ENCODE measurements at regions not wholly inside any gene's neighbourhood (a gene's known extent, or its start where the extent isn't known, plus 50 kb on each side); places are given as distances from the start of the nearest gene placed in this dataset.

DNA sequence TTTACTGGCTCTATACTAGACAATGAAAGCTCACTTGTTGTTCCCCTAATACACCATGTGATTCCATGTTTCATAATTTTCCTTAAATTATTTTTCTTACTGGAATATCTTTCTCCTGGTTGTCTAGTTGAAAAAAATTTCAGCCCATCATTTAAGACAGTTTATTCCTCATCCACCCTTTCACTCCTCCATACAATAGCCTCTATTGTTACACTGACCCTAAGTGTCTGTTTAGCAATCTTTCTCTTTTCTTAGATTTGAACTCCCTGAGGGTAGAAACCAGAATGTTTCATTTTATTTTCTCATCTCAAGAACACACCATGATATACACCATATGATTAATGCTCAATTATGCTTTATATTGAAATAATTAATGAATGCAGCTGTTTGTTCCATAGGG lies 413.4 kb upstream of the ITGA1 start:
- no peaks in the 10 kb centered on the region for H3K4me1 Mint-ChIP-seq (ENCODE audit: low read depth)
- TF ChIP-seq, protein P1, sequence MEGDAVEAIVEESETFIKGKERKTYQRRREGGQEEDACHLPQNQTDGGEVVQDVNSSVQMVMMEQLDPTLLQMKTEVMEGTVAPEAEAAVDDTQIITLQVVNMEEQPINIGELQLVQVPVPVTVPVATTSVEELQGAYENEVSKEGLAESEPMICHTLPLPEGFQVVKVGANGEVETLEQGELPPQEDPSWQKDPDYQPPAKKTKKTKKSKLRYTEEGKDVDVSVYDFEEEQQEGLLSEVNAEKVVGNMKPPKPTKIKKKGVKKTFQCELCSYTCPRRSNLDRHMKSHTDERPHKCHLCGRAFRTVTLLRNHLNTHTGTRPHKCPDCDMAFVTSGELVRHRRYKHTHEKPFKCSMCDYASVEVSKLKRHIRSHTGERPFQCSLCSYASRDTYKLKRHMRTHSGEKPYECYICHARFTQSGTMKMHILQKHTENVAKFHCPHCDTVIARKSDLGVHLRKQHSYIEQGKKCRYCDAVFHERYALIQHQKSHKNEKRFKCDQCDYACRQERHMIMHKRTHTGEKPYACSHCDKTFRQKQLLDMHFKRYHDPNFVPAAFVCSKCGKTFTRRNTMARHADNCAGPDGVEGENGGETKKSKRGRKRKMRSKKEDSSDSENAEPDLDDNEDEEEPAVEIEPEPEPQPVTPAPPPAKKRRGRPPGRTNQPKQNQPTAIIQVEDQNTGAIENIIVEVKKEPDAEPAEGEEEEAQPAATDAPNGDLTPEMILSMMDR (IDR thresholded peaks at IDR 0.05): no peak
- H3K4me3 Mint-ChIP-seq: no peak overlapping the region
- no peak for DNase-seq
- no peak overlapping the region for H3K27ac Mint-ChIP-seq
- H3K27me3 Mint-ChIP-seq (ENCODE audit: insufficient read depth): no peaks in the 10 kb centered on the region
- H3K36me3 Mint-ChIP-seq (ENCODE audit: low read depth): no peaks in the 10 kb centered on the region
- H3K9me3 Mint-ChIP-seq: no peaks in the 10 kb centered on the region

DNA sequence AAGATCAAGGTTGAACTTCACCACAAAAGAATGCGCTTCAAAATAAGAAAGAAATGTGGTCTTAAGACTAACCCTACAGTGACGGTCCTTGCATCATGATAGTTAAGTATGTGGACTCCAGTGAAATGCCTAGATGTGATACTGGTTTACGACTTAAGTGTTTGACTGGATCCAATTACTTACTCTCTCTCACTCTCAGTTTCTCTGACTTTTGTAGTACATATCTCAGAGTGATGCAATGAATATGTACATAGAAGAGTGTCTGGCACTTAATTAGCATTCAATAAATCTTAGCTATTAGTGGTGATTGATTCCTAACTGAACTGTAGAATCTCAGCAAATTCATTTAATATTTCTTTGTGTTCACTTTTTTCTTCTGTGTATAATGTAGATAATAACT lies 411.7 kb upstream of the ITGA1 start:
- Mint-ChIP-seq H3K27ac (no peak overlapping the region), H3K4me1 (ENCODE audit: low read depth) (no peaks in the 10 kb centered on the region), H3K4me3 (no peak overlapping the region), H3K36me3 (ENCODE audit: low read depth) (no peaks in the 10 kb centered on the region), H3K27me3 (ENCODE audit: insufficient read depth) (no peaks in the 10 kb centered on the region), H3K9me3 (no peaks in the 10 kb centered on the region)
- no peak for DNase-seq
- TF ChIP-seq, protein P1 (IDR thresholded peaks at IDR 0.05): no peak

DNA sequence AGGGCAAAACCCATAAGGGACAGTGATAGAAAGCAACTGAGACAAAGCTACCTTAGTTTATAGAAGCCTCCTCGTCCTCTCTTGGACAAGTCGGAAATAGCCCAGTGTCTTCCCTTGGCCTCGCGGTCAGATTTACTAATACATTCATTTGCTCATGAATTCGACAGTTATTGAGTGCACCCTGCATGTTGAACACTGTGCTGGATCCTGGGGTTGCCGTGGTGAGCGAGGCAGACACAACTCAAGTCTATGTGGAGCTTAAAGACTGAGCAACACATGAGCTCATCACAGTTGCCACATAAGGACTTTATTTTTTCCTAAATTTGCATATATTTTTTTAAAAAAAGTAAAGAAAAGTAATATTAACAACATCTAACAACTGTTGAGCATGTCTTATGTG lies 411.1 kb upstream of the ITGA1 start:
- Mint-ChIP-seq H3K27me3 (ENCODE audit: insufficient read depth) (no peaks in the 10 kb centered on the region), H3K36me3 (ENCODE audit: low read depth) (no peaks in the 10 kb centered on the region), H3K4me3 (no peak overlapping the region), H3K27ac (no peak overlapping the region), H3K4me1 (ENCODE audit: low read depth) (no peaks in the 10 kb centered on the region), H3K9me3 (no peaks in the 10 kb centered on the region)
- TF ChIP-seq, protein P1 (IDR thresholded peaks at IDR 0.05): no peak
- DNase-seq: no peak

DNA sequence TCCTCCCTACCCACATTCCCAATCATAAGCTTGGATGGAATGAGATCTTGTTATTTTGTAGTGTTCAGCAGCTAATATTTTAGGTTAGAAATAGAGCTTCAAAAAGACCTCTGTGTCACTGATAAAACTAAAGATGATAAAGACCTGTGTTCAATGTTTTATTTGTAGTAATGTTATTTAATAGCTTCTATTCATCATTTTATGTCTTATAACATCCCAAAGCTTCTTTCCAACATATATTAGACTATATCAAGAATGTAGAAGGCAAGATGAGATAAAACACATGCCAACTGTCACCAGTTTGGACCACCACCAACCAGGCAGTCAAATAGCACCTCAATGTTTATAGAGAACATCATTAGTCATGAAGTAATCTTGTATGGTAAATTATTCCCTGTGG lies 409.5 kb upstream of the ITGA1 start:
- H3K9me3 Mint-ChIP-seq: no peaks in the 10 kb centered on the region
- H3K27me3 Mint-ChIP-seq (ENCODE audit: insufficient read depth): no peaks in the 10 kb centered on the region
- H3K4me1 Mint-ChIP-seq (ENCODE audit: low read depth): no peaks in the 10 kb centered on the region
- no peaks in the 10 kb centered on the region for H3K36me3 Mint-ChIP-seq (ENCODE audit: low read depth)
- no peak overlapping the region for H3K27ac Mint-ChIP-seq
- no peak for DNase-seq
- TF ChIP-seq, protein P1 (IDR thresholded peaks at IDR 0.05): no peak
- H3K4me3 Mint-ChIP-seq: no peak overlapping the region

DNA sequence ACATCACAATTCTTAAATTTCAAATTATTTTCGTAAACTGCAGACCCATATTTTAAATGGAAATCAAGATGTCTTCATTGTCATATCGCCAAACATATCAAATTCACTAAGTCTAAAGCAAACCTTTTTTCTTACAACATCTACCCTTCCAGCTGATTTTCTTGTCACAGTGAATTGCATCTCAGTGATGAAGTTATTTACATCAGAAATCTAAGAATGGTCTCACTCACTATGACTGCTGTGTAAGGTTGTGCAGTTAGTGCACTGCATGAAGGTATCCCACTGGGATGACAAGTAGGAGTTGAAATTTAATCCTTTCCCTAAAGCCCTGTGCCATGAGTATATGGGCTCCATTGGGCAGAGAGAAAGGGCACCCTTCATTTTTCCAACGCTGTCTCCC lies 399.4 kb upstream of the ITGA1 start:
- DNase-seq: no peak
- Mint-ChIP-seq H3K4me1 (ENCODE audit: low read depth) (no peaks in the 10 kb centered on the region), H3K36me3 (ENCODE audit: low read depth) (no peaks in the 10 kb centered on the region), H3K27me3 (ENCODE audit: insufficient read depth) (no peaks in the 10 kb centered on the region), H3K9me3 (peaks cover 4% of the 10 kb centered on the region), H3K27ac (no peak overlapping the region), H3K4me3 (no peak overlapping the region)
- TF ChIP-seq, protein P1 (IDR thresholded peaks at IDR 0.05): no peak

DNA sequence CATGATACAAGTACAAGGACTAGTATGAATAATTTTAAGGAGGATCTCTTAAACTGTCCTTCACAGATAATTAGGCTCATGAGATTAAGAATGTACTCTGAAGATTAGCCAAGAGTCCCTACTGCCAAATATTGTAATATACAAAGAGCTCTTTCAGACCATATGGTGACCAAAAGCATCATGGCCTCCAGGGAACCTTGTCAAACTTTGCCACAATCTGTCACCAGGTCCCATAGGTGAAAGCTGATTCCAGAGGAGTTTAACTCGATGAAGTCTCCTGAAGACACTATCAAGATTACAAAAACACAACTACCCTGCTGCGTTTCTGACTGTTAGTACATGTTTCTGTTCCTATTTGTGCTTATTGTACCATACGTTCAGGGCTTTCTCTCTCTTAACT lies 395.4 kb upstream of the ITGA1 start:
- DNase-seq: no peak
- H3K4me3 Mint-ChIP-seq: no peak overlapping the region
- TF ChIP-seq, protein P1 (IDR thresholded peaks at IDR 0.05): no peak
- H3K9me3 Mint-ChIP-seq: peaks cover 8% of the 10 kb centered on the region
- H3K27me3 Mint-ChIP-seq (ENCODE audit: insufficient read depth): no peaks in the 10 kb centered on the region
- no peaks in the 10 kb centered on the region for H3K4me1 Mint-ChIP-seq (ENCODE audit: low read depth)
- no peak overlapping the region for H3K27ac Mint-ChIP-seq
- H3K36me3 Mint-ChIP-seq (ENCODE audit: low read depth): no peaks in the 10 kb centered on the region
